Coronary artery (tissue), 2 donors: ENCODE measurements at regions not wholly inside any gene's neighbourhood (a gene's known extent, or its start where the extent isn't known, plus 50 kb on each side); places are given as distances from the start of the nearest gene placed in this dataset.

Experiments used
- DNase-seq: peaks from one replicate; pipeline ENCODE4 v3.0.0-alpha.2; 2017; ENCODE audit warnings: low spot score
- H3K27ac ChIP-seq, 2 donors: fragments of 200-600 bp; sonication (generic); one replicate each; pipeline ENCODE4 v1.5.1; 2016 to 2019
- H3K4me3 ChIP-seq: fragments of 200-600 bp; sonication (generic); 2 replicates; pipeline ENCODE4 v1.5.1; 2016; ENCODE audit warnings: mild to moderate bottlenecking, moderate library complexity
- CTCF ChIP-seq: fragments of 200-600 bp; sonication (generic); IDR thresholded peaks from one replicate; pipeline ENCODE4 v1.5.1; 2019; ENCODE audit warnings: antibody characterized with exemption

- no peak for DNase-seq
- TF ChIP-seq CTCF = no peak
- H3K4me3 ChIP-seq = no peak overlapping the region
- H3K27ac ChIP-seq = no peak overlapping the region
These were observed 50.0 kb downstream of the SPRING1 start for GRCh38 chr12:116687888-116688287.

- no peak for TF ChIP-seq CTCF
- no peak overlapping the region for H3K4me3 ChIP-seq
- no peak overlapping the region for H3K27ac ChIP-seq
- no peak for DNase-seq
These were observed 53.0 kb downstream of the SPRING1 start for GRCh38 chr12:116684891-116685290.

GRCh38 chr12:116677202-116677661 is 60.6 kb downstream of the SPRING1 start:
- Histone ChIP-seq H3K27ac (no peak overlapping the region), H3K4me3 (no peak overlapping the region)
- DNase-seq = no peak
- TF ChIP-seq CTCF = no peak

GRCh38 chr12:116675339-116676107 is 62.3 kb downstream of the SPRING1 start:
- no peak for DNase-seq
- Histone ChIP-seq H3K4me3 (no peak overlapping the region), H3K27ac (peak overlapping the region in 1 of 2 donors; percentile 29)
- no peak for TF ChIP-seq CTCF

- Histone ChIP-seq H3K27ac (no peak overlapping the region), H3K4me3 (no peak overlapping the region)
- no peak for TF ChIP-seq CTCF
- DNase-seq = no peak
These were observed 63.2 kb downstream of the SPRING1 start for GRCh38 chr12:116674643-116675183.

- no peak for TF ChIP-seq CTCF
- no peak overlapping the region for H3K4me3 ChIP-seq
- H3K27ac ChIP-seq = no peak overlapping the region
- no peak for DNase-seq
These were observed 64.2 kb downstream of the SPRING1 start for GRCh38 chr12:116673681-116674111.
